Activated T-cell treated with anti-CD3 and anti-CD28 coated beads, Interleukin-2, amount 50 U/mL, for 24 hours (primary cell): ENCODE measurements at regions not wholly inside any gene's neighbourhood (a gene's known extent, or its start where the extent isn't known, plus 50 kb on each side); places are given as distances from the start of the nearest gene placed in this dataset.

Source experiments
- DNase-seq: peaks from one replicate; pipeline ENCODE4 v3.0.0-alpha.2; 2020
- H3K27ac Mint-ChIP-seq: 2 replicates; pipeline ENCODE4 v1.8.0; 2020; ENCODE audit warnings: mild to moderate bottlenecking, mixed read lengths
- H3K27me3 Mint-ChIP-seq: 2 replicates; pipeline ENCODE4 v1.8.0; 2020; ENCODE audit warnings: mixed read lengths
- H3K36me3 Mint-ChIP-seq: 2 replicates; pipeline ENCODE4 v1.8.0; 2020; ENCODE audit warnings: low read depth, mixed read lengths
- H3K4me1 Mint-ChIP-seq: 2 replicates; pipeline ENCODE4 v1.8.0; 2020; ENCODE audit warnings: low read depth, mixed read lengths
- H3K4me3 Mint-ChIP-seq: 2 replicates; pipeline ENCODE4 v1.8.0; 2020; ENCODE audit warnings: mild to moderate bottlenecking, moderate library complexity, mixed read lengths
- H3K9me3 Mint-ChIP-seq: 2 replicates; pipeline ENCODE4 v1.8.0; 2020; ENCODE audit warnings: mixed read lengths

DNA sequence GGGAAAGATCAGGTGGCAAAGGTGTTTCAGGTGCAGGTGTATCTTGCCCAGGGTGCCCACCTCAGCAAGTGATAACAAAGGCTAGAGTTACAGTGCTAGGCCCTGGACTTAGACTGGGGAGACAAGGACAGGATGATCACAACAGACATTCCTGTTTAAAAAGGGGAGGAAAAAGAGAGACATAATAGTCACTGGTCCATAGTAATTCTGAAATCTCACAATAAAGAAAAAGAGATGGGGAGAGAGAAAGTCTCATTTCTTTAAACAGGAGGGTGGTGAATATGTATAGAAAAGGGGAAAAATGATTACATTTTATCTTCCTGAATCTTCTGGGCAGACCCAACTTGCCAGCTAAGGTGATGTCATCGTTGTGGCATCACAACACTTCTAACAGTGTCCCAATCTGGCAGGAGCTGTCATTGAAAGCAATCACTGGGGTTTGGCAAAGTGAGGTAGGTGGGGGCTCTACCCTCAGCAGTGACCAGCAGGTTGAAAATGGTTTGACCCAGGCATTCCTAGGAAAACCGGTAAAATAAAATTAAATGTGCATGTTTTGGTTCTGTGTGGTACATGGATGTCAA lies 99.5 kb downstream of the ZNF621 start:
- peaks cover 6% of the 10 kb centered on the region for H3K9me3 Mint-ChIP-seq
- H3K4me3 Mint-ChIP-seq, result no peak overlapping the region
- H3K27me3 Mint-ChIP-seq, result peaks cover 7% of the 10 kb centered on the region
- H3K36me3 Mint-ChIP-seq, result no peaks in the 10 kb centered on the region
- DNase-seq, result no peak
- no peak overlapping the region for H3K27ac Mint-ChIP-seq
- H3K4me1 Mint-ChIP-seq, result no peaks in the 10 kb centered on the region

DNA sequence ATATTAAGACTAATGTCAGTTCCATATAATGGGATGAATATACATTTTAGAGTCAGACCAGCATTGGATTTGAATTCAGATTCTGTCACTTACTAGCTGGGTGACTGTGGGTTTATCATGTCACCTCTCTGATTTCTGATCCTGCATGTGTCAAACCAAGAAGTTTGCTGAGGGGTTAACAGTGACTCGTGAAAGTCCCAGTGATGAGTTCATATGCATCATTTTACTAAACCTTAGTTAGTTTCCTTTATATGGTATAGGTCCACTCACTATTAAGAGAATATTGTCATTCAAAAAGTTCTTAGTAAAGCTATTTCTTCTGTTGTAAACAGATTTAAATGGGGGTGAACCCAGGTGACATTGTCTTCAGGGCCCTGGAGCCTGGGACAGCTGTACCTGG lies 102.3 kb downstream of the ZNF621 start:
- no peaks in the 10 kb centered on the region for H3K36me3 Mint-ChIP-seq
- DNase-seq, result no peak
- peaks cover 13% of the 10 kb centered on the region for H3K9me3 Mint-ChIP-seq
- H3K4me3 Mint-ChIP-seq, result no peak overlapping the region
- no peaks in the 10 kb centered on the region for H3K4me1 Mint-ChIP-seq
- peaks cover 25% of the 10 kb centered on the region for H3K27me3 Mint-ChIP-seq
- H3K27ac Mint-ChIP-seq, result no peak overlapping the region

DNA sequence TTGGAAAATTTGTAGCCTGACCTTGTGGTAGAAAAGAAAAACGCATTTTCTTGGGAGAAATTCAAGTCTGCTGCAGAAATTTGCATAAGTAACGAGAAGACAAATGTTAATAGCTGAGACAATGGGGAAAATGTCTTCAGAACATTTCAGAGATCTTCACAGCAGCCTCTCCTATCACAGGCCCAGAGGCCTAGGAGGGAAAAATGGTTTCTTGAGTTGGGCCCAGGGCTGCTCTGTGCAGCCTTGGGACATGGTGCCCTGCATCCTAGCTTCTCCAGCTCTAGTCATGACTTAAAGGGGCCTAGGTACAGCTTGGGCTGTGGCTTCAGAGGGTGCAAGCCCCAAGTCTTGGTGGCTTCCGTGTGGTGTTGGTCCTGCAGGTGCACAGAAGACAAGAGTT lies 104.2 kb downstream of the ZNF621 start:
- Mint-ChIP-seq H3K4me3 (no peak overlapping the region), H3K27me3 (peaks cover 30% of the 10 kb centered on the region), H3K36me3 (no peaks in the 10 kb centered on the region), H3K9me3 (peaks cover 21% of the 10 kb centered on the region), H3K27ac (no peak overlapping the region), H3K4me1 (no peaks in the 10 kb centered on the region)
- no peak for DNase-seq

DNA sequence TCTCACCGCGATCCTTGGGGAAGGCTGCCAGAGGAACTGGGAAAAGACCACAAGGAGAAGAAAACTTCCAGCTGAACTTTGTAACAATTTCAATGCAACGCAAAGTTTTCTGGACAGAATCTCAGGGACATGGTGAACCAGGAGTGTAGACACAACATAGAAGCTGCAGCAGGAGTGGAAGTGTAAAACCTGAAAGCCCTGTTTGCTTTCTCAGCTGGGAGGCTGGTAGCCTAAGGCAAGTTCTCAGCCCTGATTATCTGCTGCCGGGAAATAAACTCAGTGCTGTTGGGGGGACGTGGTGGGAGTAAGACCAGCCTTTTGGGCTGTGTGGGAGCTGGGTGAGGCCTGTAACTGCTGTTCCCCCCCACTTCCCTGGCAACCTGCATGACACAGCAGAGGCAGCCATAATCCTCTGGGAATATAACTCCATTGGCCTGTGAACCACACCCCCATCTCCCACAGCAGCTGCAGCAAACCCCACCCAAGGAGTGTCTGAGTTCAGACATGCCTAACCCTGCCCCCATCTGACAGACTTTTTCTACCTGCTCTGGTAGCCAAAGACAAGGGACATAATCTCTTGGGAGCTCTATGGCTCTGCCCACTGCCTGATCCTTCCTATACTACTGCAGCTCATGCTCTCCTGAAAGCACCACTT lies 106.7 kb downstream of the ZNF621 start:
- Mint-ChIP-seq H3K4me3 (no peak overlapping the region), H3K27me3 (peaks cover 23% of the 10 kb centered on the region), H3K36me3 (no peaks in the 10 kb centered on the region), H3K4me1 (no peaks in the 10 kb centered on the region), H3K9me3 (peaks cover 25% of the 10 kb centered on the region), H3K27ac (no peak overlapping the region)
- DNase-seq, result no peak

DNA sequence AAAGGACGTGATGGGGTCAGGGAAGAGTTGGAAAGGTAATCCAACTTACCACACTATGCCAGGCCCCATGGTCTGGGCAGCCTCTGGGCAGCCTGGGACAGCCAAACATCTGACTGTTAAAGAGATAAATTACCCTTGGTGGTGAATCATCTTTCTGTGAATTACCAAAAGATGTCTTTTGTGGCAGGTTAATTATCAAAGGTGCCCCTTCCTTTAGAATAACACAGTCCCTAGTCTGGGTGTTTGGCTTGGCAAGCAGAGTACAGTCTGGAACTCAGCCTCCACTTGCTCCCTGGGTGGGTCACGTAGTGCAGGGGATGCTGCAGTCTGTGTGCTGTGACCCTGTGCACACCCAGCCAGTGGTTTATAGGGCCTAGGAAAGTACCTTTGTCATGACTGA lies 113.1 kb downstream of the ZNF621 start:
- DNase-seq, result no peak
- Mint-ChIP-seq H3K4me1 (no peaks in the 10 kb centered on the region), H3K4me3 (no peak overlapping the region), H3K36me3 (no peaks in the 10 kb centered on the region), H3K27me3 (no peaks in the 10 kb centered on the region), H3K9me3 (peaks cover 6% of the 10 kb centered on the region), H3K27ac (no peak overlapping the region)

DNA sequence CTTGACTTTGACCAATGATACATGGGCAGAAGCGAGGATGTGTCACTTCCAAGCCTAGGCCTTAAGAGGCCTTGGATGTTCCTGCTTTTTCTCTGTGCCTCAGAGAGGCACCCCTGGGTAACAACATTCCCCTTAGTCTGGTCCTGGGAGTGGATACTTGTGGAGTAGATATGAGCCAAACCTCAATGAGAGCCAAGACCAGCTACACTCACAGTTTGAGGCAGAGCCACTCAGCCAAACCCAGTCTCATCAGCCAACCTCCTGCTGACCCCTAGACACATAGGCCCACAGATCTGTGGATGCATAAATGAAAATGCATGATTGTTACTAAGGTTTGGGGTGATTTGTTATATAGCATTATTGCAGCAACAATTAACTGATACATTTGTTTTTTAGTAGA lies 114.2 kb downstream of the ZNF621 start:
- Mint-ChIP-seq H3K27ac (no peak overlapping the region), H3K9me3 (peaks cover 5% of the 10 kb centered on the region), H3K27me3 (no peaks in the 10 kb centered on the region), H3K4me3 (no peak overlapping the region), H3K4me1 (no peaks in the 10 kb centered on the region), H3K36me3 (no peaks in the 10 kb centered on the region)
- no peak for DNase-seq

DNA sequence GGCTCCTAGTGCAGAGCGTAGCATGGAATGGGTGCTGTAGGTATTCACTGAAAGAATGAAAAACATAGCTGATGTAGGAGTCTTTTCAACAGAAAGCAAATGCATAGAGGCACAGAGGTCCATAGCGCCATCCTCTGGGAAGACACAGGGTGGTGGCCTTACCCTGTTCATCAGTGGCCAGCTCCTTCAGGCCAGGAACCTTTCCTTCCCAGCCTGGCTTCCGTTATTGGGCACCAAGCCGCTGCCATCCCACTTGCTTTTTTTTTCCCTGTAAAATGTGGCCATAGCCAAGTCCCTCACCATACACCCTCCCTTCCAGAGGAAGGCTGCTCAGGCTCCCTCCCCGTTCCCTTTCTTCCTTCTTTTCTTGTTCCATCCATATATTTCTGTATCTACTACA lies 118.1 kb downstream of the ZNF621 start:
- no peaks in the 10 kb centered on the region for H3K36me3 Mint-ChIP-seq

DNA sequence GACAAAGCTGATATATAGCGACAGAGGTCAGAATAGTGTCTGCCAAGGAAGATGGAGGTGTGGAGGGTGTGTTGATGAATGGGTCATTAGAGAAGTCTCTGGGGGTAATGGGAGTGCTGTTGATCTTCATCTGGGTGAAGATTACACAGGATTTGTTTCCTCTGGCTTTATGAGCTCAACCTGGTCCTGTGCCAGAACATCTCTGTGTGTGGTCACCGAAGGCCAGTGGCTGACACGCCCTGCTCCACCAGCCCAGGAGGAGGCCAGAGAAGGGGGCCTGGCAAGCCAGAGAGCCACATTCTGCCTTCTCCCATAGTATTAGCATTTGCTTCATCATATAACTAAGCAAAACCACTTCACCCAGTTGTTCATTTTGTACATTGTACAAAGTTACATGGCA lies 121.1 kb downstream of the ZNF621 start:
- no peaks in the 10 kb centered on the region for H3K9me3 Mint-ChIP-seq
- no peak overlapping the region for H3K27ac Mint-ChIP-seq
- no peak overlapping the region for H3K4me3 Mint-ChIP-seq
- peaks cover 3% of the 10 kb centered on the region for H3K27me3 Mint-ChIP-seq
- DNase-seq, result no peak
- H3K4me1 Mint-ChIP-seq, result no peaks in the 10 kb centered on the region
- no peaks in the 10 kb centered on the region for H3K36me3 Mint-ChIP-seq

More for the DNA sequence above, 118.1 kb downstream of the ZNF621 start:
- no peak overlapping the region for H3K27ac Mint-ChIP-seq
- H3K27me3 Mint-ChIP-seq, result peaks cover 3% of the 10 kb centered on the region
- H3K4me1 Mint-ChIP-seq, result no peaks in the 10 kb centered on the region
- DNase-seq, result no peak
- no peaks in the 10 kb centered on the region for H3K9me3 Mint-ChIP-seq
- H3K4me3 Mint-ChIP-seq, result no peak overlapping the region

DNA sequence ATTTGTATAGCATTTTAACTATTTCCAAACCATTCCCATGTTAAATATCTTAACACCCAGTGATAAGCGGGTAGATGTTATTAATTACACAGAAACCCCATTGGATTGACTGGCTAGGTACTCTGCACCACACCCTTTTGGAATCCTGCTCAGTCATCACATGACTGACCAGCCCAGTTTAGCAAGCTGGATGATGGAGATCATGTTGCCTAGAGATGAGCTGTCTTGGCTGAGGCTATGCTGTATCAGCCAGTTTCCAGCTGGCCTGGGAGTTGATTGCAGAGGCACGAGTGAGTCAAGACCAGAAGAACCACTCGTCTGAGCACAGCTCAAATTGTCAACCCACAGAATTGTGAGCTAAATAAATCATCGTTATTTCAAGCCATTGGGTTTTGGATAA lies 124.6 kb downstream of the ZNF621 start:
- no peaks in the 10 kb centered on the region for H3K4me1 Mint-ChIP-seq
- H3K27me3 Mint-ChIP-seq, result peaks cover 5% of the 10 kb centered on the region
- H3K36me3 Mint-ChIP-seq, result no peaks in the 10 kb centered on the region
- H3K27ac Mint-ChIP-seq, result no peak overlapping the region
- DNase-seq, result no peak
- H3K9me3 Mint-ChIP-seq, result no peaks in the 10 kb centered on the region
- no peak overlapping the region for H3K4me3 Mint-ChIP-seq

DNA sequence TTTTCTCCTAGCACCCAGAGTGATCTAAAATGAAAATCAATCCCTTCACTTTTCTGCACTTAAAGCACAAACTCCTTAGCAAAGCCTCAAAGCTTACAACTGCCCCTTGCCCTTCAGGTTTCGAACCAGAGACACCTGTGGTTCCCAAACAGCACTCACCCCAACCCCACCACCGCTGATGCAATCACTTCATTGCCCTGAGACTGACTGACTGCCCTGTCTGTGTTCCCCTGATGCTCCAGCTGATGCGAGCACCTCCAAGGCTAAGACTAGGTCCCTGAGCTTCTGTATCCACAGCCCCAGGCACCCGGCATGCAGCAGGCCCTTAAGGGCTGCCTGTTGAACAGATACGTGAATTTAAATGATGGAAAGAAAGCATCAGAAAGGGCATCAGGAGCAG lies 127.3 kb downstream of the ZNF621 start:
- DNase-seq, result no peak
- H3K36me3 Mint-ChIP-seq, result no peaks in the 10 kb centered on the region
- H3K9me3 Mint-ChIP-seq, result no peaks in the 10 kb centered on the region
- H3K27ac Mint-ChIP-seq, result no peak overlapping the region
- no peak overlapping the region for H3K4me3 Mint-ChIP-seq
- peaks cover 4% of the 10 kb centered on the region for H3K27me3 Mint-ChIP-seq
- no peaks in the 10 kb centered on the region for H3K4me1 Mint-ChIP-seq

DNA sequence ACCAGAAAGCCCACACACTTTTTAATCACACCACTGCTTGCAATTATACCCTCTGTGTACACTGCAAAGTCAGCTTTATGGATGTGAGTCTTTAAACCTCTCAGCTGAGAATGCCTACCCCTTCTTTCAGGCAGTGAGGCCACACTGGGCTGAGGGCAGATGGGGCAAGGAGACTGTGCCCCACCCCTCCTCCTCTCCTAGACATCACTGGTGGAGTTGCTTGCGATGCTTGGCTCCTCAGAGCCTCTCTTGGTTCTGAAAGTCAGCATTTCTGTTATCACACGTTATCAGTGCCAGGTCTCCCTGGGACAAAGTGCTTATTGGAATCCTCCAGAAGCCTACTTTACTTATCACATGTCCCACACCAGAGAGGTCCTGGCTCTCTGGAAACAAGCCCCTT lies 128.2 kb downstream of the ZNF621 start:
- no peak for DNase-seq
- H3K27me3 Mint-ChIP-seq, result peaks cover 4% of the 10 kb centered on the region
- peaks cover 2% of the 10 kb centered on the region for H3K9me3 Mint-ChIP-seq
- no peaks in the 10 kb centered on the region for H3K4me1 Mint-ChIP-seq
- no peak overlapping the region for H3K4me3 Mint-ChIP-seq
- no peaks in the 10 kb centered on the region for H3K36me3 Mint-ChIP-seq
- H3K27ac Mint-ChIP-seq, result no peak overlapping the region

DNA sequence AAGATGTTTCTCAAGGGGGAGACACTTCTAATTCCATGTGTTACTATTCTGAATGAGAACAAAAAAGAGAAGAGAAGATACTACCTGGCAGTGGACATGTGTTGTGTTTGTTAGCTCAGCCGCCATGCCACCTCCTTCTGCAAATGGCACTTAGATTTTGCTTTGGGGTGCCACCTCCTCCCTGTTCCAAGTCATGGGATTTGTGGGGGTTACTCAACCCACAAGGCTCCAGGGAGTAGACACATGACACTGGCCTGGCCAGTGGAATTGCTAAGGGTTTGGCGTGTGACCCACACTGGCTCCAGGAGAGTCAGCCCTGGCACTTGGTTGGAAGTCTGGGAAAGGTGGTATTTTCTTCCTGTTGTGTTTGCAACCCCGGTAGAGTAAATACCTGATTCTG lies 129.1 kb downstream of the ZNF621 start:
- H3K27ac Mint-ChIP-seq, result no peak overlapping the region
- H3K36me3 Mint-ChIP-seq, result no peaks in the 10 kb centered on the region
- peaks cover 3% of the 10 kb centered on the region for H3K9me3 Mint-ChIP-seq
- H3K4me3 Mint-ChIP-seq, result no peak overlapping the region
- DNase-seq, result no peak
- no peaks in the 10 kb centered on the region for H3K4me1 Mint-ChIP-seq
- H3K27me3 Mint-ChIP-seq, result peaks cover 4% of the 10 kb centered on the region

DNA sequence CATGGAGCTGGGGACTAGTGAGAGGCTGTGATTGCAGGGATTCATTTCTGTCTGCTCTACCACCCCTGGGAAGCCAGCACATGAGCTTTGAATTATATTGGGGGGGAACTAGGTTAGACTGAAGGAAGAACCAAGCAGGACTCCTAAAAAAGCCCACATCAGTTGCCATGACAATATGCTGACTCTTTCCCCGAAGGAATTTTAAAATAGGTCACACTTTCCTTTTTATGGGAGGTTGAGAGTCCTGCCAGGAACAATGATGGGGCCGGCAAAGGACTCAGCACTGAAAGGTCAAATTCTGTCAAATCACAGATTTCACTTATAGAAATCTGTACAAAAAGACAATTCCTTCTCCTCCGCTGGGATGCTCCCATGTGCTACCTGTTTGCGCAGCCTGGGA lies 130.8 kb downstream of the ZNF621 start:
- H3K27me3 Mint-ChIP-seq, result peaks cover 7% of the 10 kb centered on the region
- H3K9me3 Mint-ChIP-seq, result peaks cover 3% of the 10 kb centered on the region
- H3K4me1 Mint-ChIP-seq, result no peaks in the 10 kb centered on the region
- H3K36me3 Mint-ChIP-seq, result no peaks in the 10 kb centered on the region
- no peak overlapping the region for H3K4me3 Mint-ChIP-seq
- DNase-seq, result no peak
- H3K27ac Mint-ChIP-seq, result no peak overlapping the region

DNA sequence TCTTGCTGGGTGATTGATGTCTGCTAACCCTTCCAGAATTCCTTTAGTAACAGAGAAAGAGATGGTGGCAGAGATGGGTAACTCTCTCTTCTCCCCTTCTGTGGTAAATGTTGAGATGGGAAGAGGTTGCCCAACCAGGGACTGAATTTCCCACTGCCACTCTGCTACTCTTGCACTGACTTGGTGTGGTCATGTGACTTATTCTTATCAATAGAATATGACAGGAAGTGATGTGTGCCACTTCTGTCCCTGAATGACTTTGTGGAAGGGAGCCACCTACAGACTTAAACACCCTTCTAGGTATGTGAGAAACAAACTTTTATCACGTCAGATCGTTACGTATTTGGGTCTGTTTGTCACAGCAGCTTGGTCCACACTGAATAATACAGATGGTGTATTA lies 132.9 kb downstream of the ZNF621 start:
- Mint-ChIP-seq H3K9me3 (peaks cover 3% of the 10 kb centered on the region), H3K36me3 (no peaks in the 10 kb centered on the region), H3K4me3 (no peak overlapping the region), H3K27ac (no peak overlapping the region), H3K4me1 (no peaks in the 10 kb centered on the region), H3K27me3 (peaks cover 13% of the 10 kb centered on the region)
- no peak for DNase-seq

DNA sequence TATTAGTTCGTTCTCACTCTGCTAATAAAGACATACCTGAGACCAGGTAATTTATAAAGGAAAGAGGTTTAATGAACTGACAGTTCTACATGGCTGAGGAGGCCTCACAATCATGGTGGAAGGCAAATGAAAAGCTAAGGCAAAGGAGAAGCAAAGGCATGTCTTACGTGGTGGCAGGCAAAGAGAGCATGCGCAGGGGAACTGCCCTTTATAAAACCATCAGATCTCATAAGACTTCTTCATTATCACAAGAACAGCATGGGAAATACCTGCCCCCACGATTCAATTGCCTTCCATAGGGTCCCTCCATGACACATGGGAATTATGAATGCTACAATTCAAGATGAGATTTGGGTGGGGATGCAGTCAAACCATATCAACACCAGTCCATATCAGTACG lies 133.5 kb downstream of the ZNF621 start:
- Mint-ChIP-seq H3K27me3 (peaks cover 13% of the 10 kb centered on the region), H3K9me3 (peaks cover 3% of the 10 kb centered on the region), H3K4me3 (no peak overlapping the region), H3K4me1 (no peaks in the 10 kb centered on the region), H3K36me3 (no peaks in the 10 kb centered on the region), H3K27ac (no peak overlapping the region)
- DNase-seq, result no peak

DNA sequence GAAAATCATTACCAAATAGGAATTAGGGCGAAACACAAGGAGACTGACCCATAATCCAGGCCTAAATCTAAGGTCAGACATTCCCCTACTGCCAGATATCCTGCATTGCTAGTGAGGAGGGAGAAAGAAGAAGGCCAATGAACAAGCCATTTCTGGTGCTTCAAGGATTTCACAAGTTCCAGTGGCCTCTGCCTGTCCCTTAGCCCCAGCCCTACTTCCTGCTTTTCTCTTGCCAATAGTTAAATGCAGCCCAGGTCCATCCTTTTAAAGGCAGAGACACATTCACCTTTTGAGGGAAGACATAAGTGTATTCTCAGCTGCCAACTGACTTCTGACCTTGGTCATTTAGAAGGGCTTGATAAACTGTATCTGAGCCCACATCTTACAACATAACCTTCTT lies 135.8 kb downstream of the ZNF621 start:
- H3K27ac Mint-ChIP-seq, result no peak overlapping the region
- DNase-seq, result no peak
- no peak overlapping the region for H3K4me3 Mint-ChIP-seq
- H3K4me1 Mint-ChIP-seq, result no peaks in the 10 kb centered on the region
- H3K27me3 Mint-ChIP-seq, result peaks cover 20% of the 10 kb centered on the region
- no peaks in the 10 kb centered on the region for H3K36me3 Mint-ChIP-seq
- peaks cover 3% of the 10 kb centered on the region for H3K9me3 Mint-ChIP-seq
